GM12878 (cell line): ENCODE measurements at regions not wholly inside any gene's neighbourhood (a gene's known extent, or its start where the extent isn't known, plus 50 kb on each side); places are given as distances from the start of the nearest gene placed in this dataset.

Experiments
- ATF7 ChIP-seq: fragments of 450-650 bp; IDR thresholded peaks from 2 replicates; pipeline ENCODE4 v1.6.1; 2016; ENCODE audit warnings: low read depth, mild to moderate bottlenecking
- DPF2 ChIP-seq: fragments of 450-650 bp; IDR thresholded peaks from 2 replicates; pipeline ENCODE4 v1.6.1; 2017; ENCODE audit warnings: mild to moderate bottlenecking
- FOXM1 ChIP-seq: IDR thresholded peaks from 2 replicates; pipeline ENCODE4 v1.6.1; 2012; ENCODE audit warnings: low read depth, mild to moderate bottlenecking, inconsistent platforms, low read length, moderate library complexity
- HDAC6 ChIP-seq: fragments of 200-600 bp; sonication (generic); IDR thresholded peaks from one replicate; pipeline ENCODE4 v1.8.0; 2017; ENCODE audit warnings: antibody characterized with exemption; ENCODE audit not compliant: unreplicated experiment
- IKZF1 ChIP-seq: fragments of 450-650 bp; conservative IDR thresholded peaks from 2 replicates; pipeline ENCODE4 v1.6.1; 2017; ENCODE audit warnings: antibody characterized with exemption, mild to moderate bottlenecking
- KAT2A ChIP-seq: conservative IDR thresholded peaks from 2 replicates; pipeline ENCODE4 v1.6.1; 2011; ENCODE audit warnings: low read depth, low read length; ENCODE audit not compliant: control insufficient read depth
- KDM1A ChIP-seq: fragments of 200-600 bp; sonication (generic); IDR thresholded peaks from 2 replicates; pipeline ENCODE4 v1.6.1; 2016; ENCODE audit warnings: borderline replicate concordance
- LARP7 ChIP-seq: fragments of 450-650 bp; IDR thresholded peaks from 2 replicates; pipeline ENCODE4 v1.6.1; 2017; ENCODE audit warnings: mild to moderate bottlenecking
- NFXL1 ChIP-seq: fragments of 450-650 bp; IDR thresholded peaks from 2 replicates; pipeline ENCODE4 v1.6.1; 2017; ENCODE audit warnings: antibody characterized with exemption, mild to moderate bottlenecking, borderline replicate concordance
- NR2F1 ChIP-seq: fragments of 450-650 bp; conservative IDR thresholded peaks from 2 replicates; pipeline ENCODE4 v1.6.1; 2017; ENCODE audit warnings: mild to moderate bottlenecking
- PAX8 ChIP-seq: fragments of 450-650 bp; IDR thresholded peaks from 2 replicates; pipeline ENCODE4 v1.6.1; 2017; ENCODE audit warnings: mild to moderate bottlenecking, moderate library complexity
- RCOR1 ChIP-seq: conservative IDR thresholded peaks from 2 replicates; pipeline ENCODE4 v1.6.1; 2012; ENCODE audit warnings: low read depth, low read length, improper control_type of control experiment
- TAF1 ChIP-seq: IDR thresholded peaks from 2 replicates; pipeline ENCODE4 v1.6.1; 2011; ENCODE audit warnings: mild to moderate bottlenecking, low read depth, low read length, borderline replicate concordance
- ZBED1 ChIP-seq: IDR thresholded peaks from 2 replicates; pipeline ENCODE4 v1.6.1; 2016; ENCODE audit warnings: borderline replicate concordance
- ZNF217 ChIP-seq: fragments of 450-650 bp; IDR thresholded peaks from 2 replicates; pipeline ENCODE4 v1.6.1; 2017; ENCODE audit warnings: antibody characterized with exemption, mild to moderate bottlenecking
- TF ChIP-seq, protein P1 (sequence below): fragments of 450-650 bp; formaldehyde crosslinking; IDR thresholded peaks from 2 replicates; pipeline ENCODE4 v1.4.0; 2020; ENCODE audit warnings: mild to moderate bottlenecking, moderate library complexity
- TF ChIP-seq, protein P2 (sequence below): fragments of 450-650 bp; conservative IDR thresholded peaks from 2 replicates; pipeline ENCODE4 v1.6.1; 2017; ENCODE audit warnings: mild to moderate bottlenecking, moderate library complexity
- TF ChIP-seq, protein P3 (sequence below): IDR thresholded peaks from 2 replicates; pipeline ENCODE4 v1.6.1; 2011; ENCODE audit warnings: borderline replicate concordance, low read depth, mild to moderate bottlenecking, moderate library complexity, mixed read lengths, low read length; ENCODE audit not compliant: insufficient read depth; ENCODE audit errors: extremely low read length
- TF ChIP-seq, protein P4 (sequence below): fragments of 150-350 bp; IDR thresholded peaks from 2 replicates; pipeline ENCODE4 v1.6.1; 2014; ENCODE audit warnings: mild to moderate bottlenecking, low read depth, low read length
- TF ChIP-seq, protein P5 (sequence below): fragments of 450-650 bp; IDR thresholded peaks from 2 replicates; pipeline ENCODE4 v1.6.1; 2017; ENCODE audit warnings: low read depth, mild to moderate bottlenecking, moderate library complexity

DNA sequence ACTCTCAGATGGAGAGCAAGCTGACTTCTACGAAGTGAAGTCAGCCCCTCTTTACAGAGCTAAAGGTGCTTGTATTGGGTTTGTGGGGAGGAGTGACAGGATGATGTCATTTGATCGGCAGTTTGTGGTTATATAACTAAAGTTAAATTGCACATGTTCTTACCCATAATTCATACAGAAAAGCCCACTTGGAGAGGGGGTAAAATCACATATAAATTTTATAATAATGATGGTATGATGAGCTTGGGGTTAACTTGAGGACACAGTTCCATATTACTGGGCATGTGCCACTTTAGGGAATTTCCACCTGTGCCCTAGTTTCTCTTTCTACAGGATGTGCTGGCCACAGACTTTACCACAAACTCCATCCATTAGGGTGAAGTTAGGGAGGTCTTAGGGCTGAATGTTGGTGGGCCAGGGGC lies 1178.6 kb upstream of the CDH9 start (continued):
- TF ChIP-seq, protein P1, sequence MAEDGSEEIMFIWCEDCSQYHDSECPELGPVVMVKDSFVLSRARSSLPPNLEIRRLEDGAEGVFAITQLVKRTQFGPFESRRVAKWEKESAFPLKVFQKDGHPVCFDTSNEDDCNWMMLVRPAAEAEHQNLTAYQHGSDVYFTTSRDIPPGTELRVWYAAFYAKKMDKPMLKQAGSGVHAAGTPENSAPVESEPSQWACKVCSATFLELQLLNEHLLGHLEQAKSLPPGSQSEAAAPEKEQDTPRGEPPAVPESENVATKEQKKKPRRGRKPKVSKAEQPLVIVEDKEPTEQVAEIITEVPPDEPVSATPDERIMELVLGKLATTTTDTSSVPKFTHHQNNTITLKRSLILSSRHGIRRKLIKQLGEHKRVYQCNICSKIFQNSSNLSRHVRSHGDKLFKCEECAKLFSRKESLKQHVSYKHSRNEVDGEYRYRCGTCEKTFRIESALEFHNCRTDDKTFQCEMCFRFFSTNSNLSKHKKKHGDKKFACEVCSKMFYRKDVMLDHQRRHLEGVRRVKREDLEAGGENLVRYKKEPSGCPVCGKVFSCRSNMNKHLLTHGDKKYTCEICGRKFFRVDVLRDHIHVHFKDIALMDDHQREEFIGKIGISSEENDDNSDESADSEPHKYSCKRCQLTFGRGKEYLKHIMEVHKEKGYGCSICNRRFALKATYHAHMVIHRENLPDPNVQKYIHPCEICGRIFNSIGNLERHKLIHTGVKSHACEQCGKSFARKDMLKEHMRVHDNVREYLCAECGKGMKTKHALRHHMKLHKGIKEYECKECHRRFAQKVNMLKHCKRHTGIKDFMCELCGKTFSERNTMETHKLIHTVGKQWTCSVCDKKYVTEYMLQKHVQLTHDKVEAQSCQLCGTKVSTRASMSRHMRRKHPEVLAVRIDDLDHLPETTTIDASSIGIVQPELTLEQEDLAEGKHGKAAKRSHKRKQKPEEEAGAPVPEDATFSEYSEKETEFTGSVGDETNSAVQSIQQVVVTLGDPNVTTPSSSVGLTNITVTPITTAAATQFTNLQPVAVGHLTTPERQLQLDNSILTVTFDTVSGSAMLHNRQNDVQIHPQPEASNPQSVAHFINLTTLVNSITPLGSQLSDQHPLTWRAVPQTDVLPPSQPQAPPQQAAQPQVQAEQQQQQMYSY (CRISPR knock-in tag): no peak
- TF ChIP-seq KAT2A (no peak), IKZF1 (no peak; the same call in 1 of the 2 replicates), LARP7 (no peak), HDAC6 (no peak), KDM1A (no peak), NR2F1 (no peak), DPF2 (0 out of 2 replicates have a peak, but pooled peaks have one; percentile 54), ZNF217 (no peak), PAX8 (no peak), ZBED1 (no peak), TAF1 (no peak), NFXL1 (no peak), RCOR1 (no peak), ATF7 (peak; percentile 79), FOXM1 (no peak)
- TF ChIP-seq, protein P2, sequence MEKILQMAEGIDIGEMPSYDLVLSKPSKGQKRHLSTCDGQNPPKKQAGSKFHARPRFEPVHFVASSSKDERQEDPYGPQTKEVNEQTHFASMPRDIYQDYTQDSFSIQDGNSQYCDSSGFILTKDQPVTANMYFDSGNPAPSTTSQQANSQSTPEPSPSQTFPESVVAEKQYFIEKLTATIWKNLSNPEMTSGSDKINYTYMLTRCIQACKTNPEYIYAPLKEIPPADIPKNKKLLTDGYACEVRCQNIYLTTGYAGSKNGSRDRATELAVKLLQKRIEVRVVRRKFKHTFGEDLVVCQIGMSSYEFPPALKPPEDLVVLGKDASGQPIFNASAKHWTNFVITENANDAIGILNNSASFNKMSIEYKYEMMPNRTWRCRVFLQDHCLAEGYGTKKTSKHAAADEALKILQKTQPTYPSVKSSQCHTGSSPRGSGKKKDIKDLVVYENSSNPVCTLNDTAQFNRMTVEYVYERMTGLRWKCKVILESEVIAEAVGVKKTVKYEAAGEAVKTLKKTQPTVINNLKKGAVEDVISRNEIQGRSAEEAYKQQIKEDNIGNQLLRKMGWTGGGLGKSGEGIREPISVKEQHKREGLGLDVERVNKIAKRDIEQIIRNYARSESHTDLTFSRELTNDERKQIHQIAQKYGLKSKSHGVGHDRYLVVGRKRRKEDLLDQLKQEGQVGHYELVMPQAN: no peak
- TF ChIP-seq, protein P3, sequence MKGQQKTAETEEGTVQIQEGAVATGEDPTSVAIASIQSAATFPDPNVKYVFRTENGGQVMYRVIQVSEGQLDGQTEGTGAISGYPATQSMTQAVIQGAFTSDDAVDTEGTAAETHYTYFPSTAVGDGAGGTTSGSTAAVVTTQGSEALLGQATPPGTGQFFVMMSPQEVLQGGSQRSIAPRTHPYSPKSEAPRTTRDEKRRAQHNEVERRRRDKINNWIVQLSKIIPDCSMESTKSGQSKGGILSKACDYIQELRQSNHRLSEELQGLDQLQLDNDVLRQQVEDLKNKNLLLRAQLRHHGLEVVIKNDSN: no peak
- TF ChIP-seq, protein P4, sequence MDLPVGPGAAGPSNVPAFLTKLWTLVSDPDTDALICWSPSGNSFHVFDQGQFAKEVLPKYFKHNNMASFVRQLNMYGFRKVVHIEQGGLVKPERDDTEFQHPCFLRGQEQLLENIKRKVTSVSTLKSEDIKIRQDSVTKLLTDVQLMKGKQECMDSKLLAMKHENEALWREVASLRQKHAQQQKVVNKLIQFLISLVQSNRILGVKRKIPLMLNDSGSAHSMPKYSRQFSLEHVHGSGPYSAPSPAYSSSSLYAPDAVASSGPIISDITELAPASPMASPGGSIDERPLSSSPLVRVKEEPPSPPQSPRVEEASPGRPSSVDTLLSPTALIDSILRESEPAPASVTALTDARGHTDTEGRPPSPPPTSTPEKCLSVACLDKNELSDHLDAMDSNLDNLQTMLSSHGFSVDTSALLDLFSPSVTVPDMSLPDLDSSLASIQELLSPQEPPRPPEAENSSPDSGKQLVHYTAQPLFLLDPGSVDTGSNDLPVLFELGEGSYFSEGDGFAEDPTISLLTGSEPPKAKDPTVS: no peak
- TF ChIP-seq, protein P5, sequence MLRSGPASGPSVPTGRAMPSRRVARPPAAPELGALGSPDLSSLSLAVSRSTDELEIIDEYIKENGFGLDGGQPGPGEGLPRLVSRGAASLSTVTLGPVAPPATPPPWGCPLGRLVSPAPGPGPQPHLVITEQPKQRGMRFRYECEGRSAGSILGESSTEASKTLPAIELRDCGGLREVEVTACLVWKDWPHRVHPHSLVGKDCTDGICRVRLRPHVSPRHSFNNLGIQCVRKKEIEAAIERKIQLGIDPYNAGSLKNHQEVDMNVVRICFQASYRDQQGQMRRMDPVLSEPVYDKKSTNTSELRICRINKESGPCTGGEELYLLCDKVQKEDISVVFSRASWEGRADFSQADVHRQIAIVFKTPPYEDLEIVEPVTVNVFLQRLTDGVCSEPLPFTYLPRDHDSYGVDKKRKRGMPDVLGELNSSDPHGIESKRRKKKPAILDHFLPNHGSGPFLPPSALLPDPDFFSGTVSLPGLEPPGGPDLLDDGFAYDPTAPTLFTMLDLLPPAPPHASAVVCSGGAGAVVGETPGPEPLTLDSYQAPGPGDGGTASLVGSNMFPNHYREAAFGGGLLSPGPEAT: peak; percentile 70; the same call in 1 of the 2 replicates
